Brain microvascular endothelial cell (primary cell): ENCODE measurements at regions not wholly inside any gene's neighbourhood (a gene's known extent, or its start where the extent isn't known, plus 50 kb on each side); places are given as distances from the start of the nearest gene placed in this dataset.

Experiments used
- DNase-seq: peaks from one replicate; pipeline ENCODE4 v3.0.0-alpha.2; 2020
- H3K27ac ChIP-seq: fragments of 250-450 bp; sonication (Bioruptor Pico); 2 replicates; pipeline ENCODE4 v1.5.1; 2020; ENCODE audit warnings: mild to moderate bottlenecking, moderate library complexity
- H3K27me3 ChIP-seq: fragments of 250-450 bp; sonication (Bioruptor Pico); replicated peaks from 2 replicates; pipeline ENCODE4 v1.5.1; 2020; ENCODE audit warnings: mild to moderate bottlenecking
- H3K36me3 ChIP-seq: fragments of 250-450 bp; sonication (Bioruptor Pico); replicated peaks from 2 replicates; pipeline ENCODE4 v1.5.1; 2020; ENCODE audit warnings: mild to moderate bottlenecking
- H3K4me3 ChIP-seq: 2 replicates; pipeline ENCODE4 v1.5.1; 2011; ENCODE audit warnings: low read depth, mild to moderate bottlenecking, control low read depth, low read length, moderate library complexity
- CTCF ChIP-seq: IDR thresholded peaks from 2 replicates; pipeline ENCODE4 v1.5.1; 2011; ENCODE audit warnings: low read depth, mild to moderate bottlenecking, moderate library complexity, low read length, control low read depth, inconsistent platforms; ENCODE audit errors: missing control alignments
- in situ Hi-C: cut with HindIII; loops from 2 replicates; pipeline ENCODE4 v1.10.0; 2017; ENCODE audit warnings: low sequenced_read_pairs, low pct_ligation_motif_present

GRCh38 chr10:53597835-53598251 lies 825.3 kb upstream of the MBL2 start:
- Histone ChIP-seq H3K36me3 (no peaks in the 10 kb centered on the region), H3K27me3 (no peaks in the 10 kb centered on the region), H3K27ac (no peak overlapping the region), H3K4me3 (no peak overlapping the region)
- no peak for DNase-seq
- no peak for TF ChIP-seq CTCF
- in situ Hi-C loops: no loop called here

- in situ Hi-C loops: no loop called here
- Histone ChIP-seq H3K27ac (no peak overlapping the region), H3K36me3 (no peaks in the 10 kb centered on the region), H3K4me3 (no peak overlapping the region), H3K27me3 (no peaks in the 10 kb centered on the region)
- no peak for DNase-seq
- no peak for TF ChIP-seq CTCF
These were observed 807.9 kb upstream of the MBL2 start for GRCh38 chr10:53580465-53580864.

- no peaks in the 10 kb centered on the region for H3K36me3 ChIP-seq
- no peak overlapping the region for H3K4me3 ChIP-seq
- H3K27me3 ChIP-seq: no peaks in the 10 kb centered on the region
- in situ Hi-C loops: no loop called here
- no peak overlapping the region for H3K27ac ChIP-seq
- no peak for TF ChIP-seq CTCF
- DNase-seq: no peak
These were observed 807.2 kb upstream of the MBL2 start for GRCh38 chr10:53579773-53580172.

GRCh38 chr10:53574024-53574423 lies 801.4 kb upstream of the MBL2 start:
- Histone ChIP-seq H3K27me3 (no peaks in the 10 kb centered on the region), H3K27ac (no peak overlapping the region), H3K36me3 (no peaks in the 10 kb centered on the region), H3K4me3 (no peak overlapping the region)
- DNase-seq: no peak
- no peak for TF ChIP-seq CTCF
- in situ Hi-C loops: no loop called here

GRCh38 chr10:53573498-53573897 lies 800.9 kb upstream of the MBL2 start:
- H3K27ac ChIP-seq: no peak overlapping the region
- no peak overlapping the region for H3K4me3 ChIP-seq
- H3K36me3 ChIP-seq: no peaks in the 10 kb centered on the region
- DNase-seq: no peak
- in situ Hi-C loops: no loop called here
- no peak for TF ChIP-seq CTCF
- no peaks in the 10 kb centered on the region for H3K27me3 ChIP-seq

GRCh38 chr10:53572799-53573198 lies 800.2 kb upstream of the MBL2 start:
- Histone ChIP-seq H3K36me3 (no peaks in the 10 kb centered on the region), H3K4me3 (no peak overlapping the region), H3K27me3 (no peaks in the 10 kb centered on the region), H3K27ac (no peak overlapping the region)
- no peak for TF ChIP-seq CTCF
- no peak for DNase-seq
- in situ Hi-C loops: no loop called here
